GM23338 (cell line): ENCODE measurements at regions not wholly inside any gene's neighbourhood (a gene's known extent, or its start where the extent isn't known, plus 50 kb on each side); places are given as distances from the start of the nearest gene placed in this dataset.

Experiments
- ATAC-seq: fragments of 200-7000 bp; cut with Tn5 transposase; 3 replicates; pipeline ENCODE4 v1.9.1; 2020
- DNase-seq: peaks from one replicate; pipeline ENCODE4 v3.0.0-alpha.2; 2015; ENCODE audit warnings: low spot score
- H2AFZ ChIP-seq: fragments of 200-600 bp; sonication (generic); 2 replicates; pipeline ENCODE4 v1.8.0; 2016; ENCODE audit warnings: antibody characterized with exemption, mild to moderate bottlenecking, moderate library complexity
- H3F3A ChIP-seq: fragments of 200-600 bp; sonication (generic); replicated peaks from 2 replicates; pipeline ENCODE4 v1.8.0; 2017; ENCODE audit warnings: antibody characterized with exemption, mixed run types, low read depth
- H3K27ac ChIP-seq: fragments of 200-600 bp; sonication (generic); 2 replicates; pipeline ENCODE4 v1.6.1; 2016; ENCODE audit warnings: low read depth
- H3K27me3 ChIP-seq: fragments of 200-600 bp; sonication (generic); 2 replicates; pipeline ENCODE4 v1.8.0; 2016; ENCODE audit warnings: mild to moderate bottlenecking, mixed run types, moderate library complexity; ENCODE audit not compliant: insufficient read depth
- H3K36me3 ChIP-seq: fragments of 200-600 bp; sonication (generic); 2 replicates; pipeline ENCODE4 v1.8.0; 2016; ENCODE audit warnings: mild to moderate bottlenecking; ENCODE audit not compliant: insufficient read depth
- H3K4me1 ChIP-seq: fragments of 200-600 bp; sonication (generic); 2 replicates; pipeline ENCODE4 v1.8.0; 2016; ENCODE audit warnings: mild to moderate bottlenecking, moderate library complexity; ENCODE audit not compliant: insufficient read depth
- H3K4me2 ChIP-seq: fragments of 200-600 bp; sonication (generic); 2 replicates; pipeline ENCODE4 v1.7.1; 2017; ENCODE audit warnings: mixed run types
- H3K4me3 ChIP-seq: fragments of 200-600 bp; sonication (generic); 2 replicates; pipeline ENCODE4 v1.6.1; 2016; ENCODE audit warnings: mixed run types
- H3K79me2 ChIP-seq: fragments of 200-600 bp; sonication (generic); replicated peaks from 2 replicates; pipeline ENCODE4 v1.8.0; 2017; ENCODE audit warnings: mild to moderate bottlenecking; ENCODE audit not compliant: insufficient read depth
- H3K9me2 ChIP-seq: fragments of 200-600 bp; sonication (generic); 2 replicates; pipeline ENCODE4 v1.8.0; 2017; ENCODE audit not compliant: insufficient read depth
- H4K20me1 ChIP-seq: fragments of 200-600 bp; sonication (generic); replicated peaks from 2 replicates; pipeline ENCODE4 v1.8.0; 2017; ENCODE audit warnings: mild to moderate bottlenecking; ENCODE audit not compliant: insufficient read depth
- H3K27ac Mint-ChIP-seq: 2 replicates; pipeline ENCODE4 v1.8.0; 2020; ENCODE audit warnings: inconsistent platforms, mild to moderate bottlenecking, moderate library complexity, mixed read lengths
- H3K27me3 Mint-ChIP-seq: 3 replicates; pipeline ENCODE4 v1.8.0; 2022; ENCODE audit warnings: low read depth, mild to moderate bottlenecking, moderate library complexity, mixed read lengths, inconsistent platforms; ENCODE audit not compliant: insufficient read depth, poor library complexity
- H3K36me3 Mint-ChIP-seq: 3 replicates; pipeline ENCODE4 v1.8.0; 2021; ENCODE audit warnings: low read depth, mild to moderate bottlenecking, inconsistent platforms, moderate library complexity, mixed read lengths
- H3K4me1 Mint-ChIP-seq: 3 replicates; pipeline ENCODE4 v1.8.0; 2020; ENCODE audit warnings: mild to moderate bottlenecking, inconsistent platforms, mixed read lengths
- H3K4me3 Mint-ChIP-seq: 3 replicates; pipeline ENCODE4 v1.8.0; 2021; ENCODE audit warnings: moderate library complexity, mild to moderate bottlenecking, inconsistent platforms, mixed read lengths
- H3K9me3 Mint-ChIP-seq: 3 replicates; pipeline ENCODE4 v1.8.0; 2020; ENCODE audit warnings: moderate library complexity, mild to moderate bottlenecking, inconsistent platforms, mixed read lengths
- CTCF ChIP-seq, 2 experiments: fragments of 200-600 bp in 1 of 2; sonication (generic) in 1 of 2; conservative IDR thresholded peaks; 2 replicates each; pipeline versions ENCODE4 v1.5.1 to v1.6.1; 2016 to 2017; ENCODE audit warnings: antibody characterized with exemption in 2 of 2, low read depth in 2 of 2, mild to moderate bottlenecking in 2 of 2, moderate library complexity in 1 of 2
- ETS1 ChIP-seq: IDR thresholded peaks from 2 replicates; pipeline ENCODE4 v1.6.1; 2016; ENCODE audit warnings: antibody characterized with exemption
- EZH2 ChIP-seq: fragments of 200-600 bp; sonication (generic); IDR thresholded peaks from one replicate; pipeline ENCODE4 v1.8.0; 2017; ENCODE audit warnings: antibody characterized with exemption, mild to moderate bottlenecking, low read depth; ENCODE audit not compliant: unreplicated experiment
- POLR2AphosphoS5 ChIP-seq: IDR thresholded peaks from 2 replicates; pipeline ENCODE4 v1.6.1; 2016; ENCODE audit warnings: antibody characterized with exemption, low read depth
- ZNF462 ChIP-seq: fragments of 250-450 bp; sonication (Bioruptor Pico); IDR thresholded peaks from 2 replicates; pipeline ENCODE4 v1.5.0; 2020; ENCODE audit warnings: mild to moderate bottlenecking, moderate library complexity

- TF ChIP-seq ZNF462: no peak
- no peak for TF ChIP-seq EZH2
- no peak for TF ChIP-seq CTCF (conservative IDR thresholded peaks at IDR 0.05; ENCODE audit: low read depth in 2 of 2)
Measured at GRCh38 chr7:50836646-50837045, 54.0 kb upstream of the GRB10 start (continued).

- Histone ChIP-seq H3K79me2 (no peaks in the 10 kb centered on the region), H3K4me3 (no peak overlapping the region), H3K27ac (no peak overlapping the region), H3K27me3 (no peaks in the 10 kb centered on the region), H2AFZ (no peak overlapping the region), H4K20me1 (no peaks in the 10 kb centered on the region), H3K4me2 (no peak overlapping the region), H3K36me3 (no peaks in the 10 kb centered on the region), H3K4me1 (no peaks in the 10 kb centered on the region), H3F3A (no peaks in the 10 kb centered on the region), H3K9me2 (peaks cover 37% of the 10 kb centered on the region)
- Mint-ChIP-seq H3K27me3 (peaks cover 3% of the 10 kb centered on the region), H3K4me1 (peaks cover 4% of the 10 kb centered on the region; the same call in 1 of the 3 replicates), H3K36me3 (no peaks in the 10 kb centered on the region; the same call in 2 of the 3 replicates), H3K4me3 (no peak overlapping the region), H3K27ac (no peak overlapping the region), H3K9me3 (no peaks in the 10 kb centered on the region; the same call in 2 of the 3 replicates)
- no peak for ATAC-seq
- DNase-seq: no peak
- TF ChIP-seq ETS1 (no peak), POLR2AphosphoS5 (no peak), EZH2 (no peak)
Measured at GRCh38 chr7:50835156-50835555, 52.5 kb upstream of the GRB10 start.
